H9 (cell line): ENCODE measurements at regions not wholly inside any gene's neighbourhood (a gene's known extent, or its start where the extent isn't known, plus 50 kb on each side); places are given as distances from the start of the nearest gene placed in this dataset.

ENCODE experiments used
- DNase-seq: peaks from one replicate; pipeline ENCODE4 v3.0.0-alpha.2; 2017
- H2AFZ ChIP-seq: one replicate; pipeline ENCODE4 v1.6.1; 2013; ENCODE audit warnings: mild to moderate bottlenecking, low read length, control low read depth, moderate library complexity
- H2AK5ac ChIP-seq: 2 replicates; pipeline ENCODE4 v1.6.1; 2013; ENCODE audit warnings: low read length, control low read depth, mixed read lengths; ENCODE audit not compliant: insufficient read length
- H2BK120ac ChIP-seq: one replicate; pipeline ENCODE4 v1.6.1; 2013; ENCODE audit warnings: low read depth, mild to moderate bottlenecking, low read length, control low read depth, inconsistent platforms; ENCODE audit not compliant: poor library complexity, severe bottlenecking
- H2BK12ac ChIP-seq: 2 replicates; pipeline ENCODE4 v1.6.1; 2013; ENCODE audit warnings: low read length, control low read depth, mixed read lengths, low read depth; ENCODE audit not compliant: insufficient read length
- H2BK15ac ChIP-seq: 2 replicates; pipeline ENCODE4 v1.6.1; 2013; ENCODE audit warnings: low read depth, low read length, control low read depth
- H2BK20ac ChIP-seq: one replicate; pipeline ENCODE4 v1.6.1; 2013; ENCODE audit warnings: low read depth, mild to moderate bottlenecking, low read length, control low read depth, inconsistent platforms; ENCODE audit not compliant: poor library complexity, severe bottlenecking
- H2BK5ac ChIP-seq: 2 replicates; pipeline ENCODE4 v1.6.1; 2013; ENCODE audit warnings: low read length, control low read depth, mixed read lengths; ENCODE audit not compliant: insufficient read length
- H3K14ac ChIP-seq: 2 replicates; pipeline ENCODE4 v1.6.1; 2013; ENCODE audit warnings: low read length, control low read depth; ENCODE audit not compliant: insufficient read depth
- H3K18ac ChIP-seq: 2 replicates; pipeline ENCODE4 v1.6.1; 2013; ENCODE audit warnings: low read depth, mild to moderate bottlenecking, mixed read lengths, low read length, control low read depth; ENCODE audit not compliant: insufficient read length
- H3K23ac ChIP-seq: 2 replicates; pipeline ENCODE4 v1.6.1; 2013; ENCODE audit warnings: low read length, control low read depth, mixed read lengths, low read depth; ENCODE audit not compliant: insufficient read length
- H3K23me2 ChIP-seq: 2 replicates; pipeline ENCODE4 v1.6.1; 2013; ENCODE audit warnings: low read depth, mild to moderate bottlenecking, mixed read lengths, low read length, control low read depth; ENCODE audit not compliant: insufficient read length, poor library complexity, severe bottlenecking
- H3K27ac ChIP-seq: 2 replicates; pipeline ENCODE4 v1.5.1; 2013; ENCODE audit warnings: low read length, control low read depth, mixed read lengths, low read depth; ENCODE audit not compliant: insufficient read length
- H3K27me3 ChIP-seq: 2 replicates; pipeline ENCODE4 v1.6.1; 2013; ENCODE audit warnings: low read length, control low read depth, inconsistent platforms; ENCODE audit not compliant: insufficient read depth
- H3K4ac ChIP-seq: 2 replicates; pipeline ENCODE4 v1.6.1; 2013; ENCODE audit warnings: low read depth, mild to moderate bottlenecking, control low read depth, inconsistent platforms, low read length, moderate library complexity
- H3K4me1 ChIP-seq: 2 replicates; pipeline ENCODE4 v1.6.1; 2013; ENCODE audit warnings: low read length, control low read depth, inconsistent platforms; ENCODE audit not compliant: insufficient read depth
- H3K4me2 ChIP-seq: 2 replicates; pipeline ENCODE4 v1.6.1; 2013; ENCODE audit warnings: low read length, control low read depth, mixed read lengths; ENCODE audit not compliant: insufficient read length, insufficient read depth
- H3K56ac ChIP-seq: 2 replicates; pipeline ENCODE4 v1.6.1; 2013; ENCODE audit warnings: low read depth, mild to moderate bottlenecking, mixed read lengths, low read length, control low read depth; ENCODE audit not compliant: insufficient read length
- H3K79me1 ChIP-seq: 2 replicates; pipeline ENCODE4 v1.6.1; 2013; ENCODE audit warnings: low read depth, mild to moderate bottlenecking, moderate library complexity, low read length, control low read depth, inconsistent platforms; ENCODE audit not compliant: insufficient read depth, poor library complexity, severe bottlenecking
- H3K79me2 ChIP-seq: 2 replicates; pipeline ENCODE4 v1.6.1; 2013; ENCODE audit warnings: low read length, control low read depth, inconsistent platforms; ENCODE audit not compliant: insufficient read depth
- H3K9ac ChIP-seq: 2 replicates; pipeline ENCODE4 v1.6.1; 2013; ENCODE audit warnings: low read length, control low read depth, mixed read lengths; ENCODE audit not compliant: insufficient read length; ENCODE audit errors: extremely low read depth
- H3K9me3 ChIP-seq: one replicate; pipeline ENCODE4 v1.6.1; 2013; ENCODE audit warnings: low read depth, low read length, inconsistent platforms; ENCODE audit not compliant: control insufficient read depth
- H3T11ph ChIP-seq: one replicate; pipeline ENCODE4 v1.6.1; 2013; ENCODE audit warnings: mild to moderate bottlenecking, low read length, control low read depth, inconsistent platforms
- H4K20me1 ChIP-seq: one replicate; pipeline ENCODE4 v1.6.1; 2013; ENCODE audit not compliant: control insufficient read depth, insufficient read length, insufficient read depth
- H4K5ac ChIP-seq: 2 replicates; pipeline ENCODE4 v1.6.1; 2013; ENCODE audit warnings: low read depth, mild to moderate bottlenecking, mixed read lengths, low read length, control low read depth; ENCODE audit not compliant: insufficient read length
- H4K8ac ChIP-seq: replicated peaks from 2 replicates; pipeline ENCODE4 v1.6.1; 2013; ENCODE audit warnings: low read length, control low read depth, mixed read lengths, low read depth; ENCODE audit not compliant: insufficient read length
- H4K91ac ChIP-seq: 2 replicates; pipeline ENCODE4 v1.6.1; 2013; ENCODE audit warnings: low read depth, mild to moderate bottlenecking, moderate library complexity, mixed read lengths, low read length, control low read depth; ENCODE audit not compliant: insufficient read length
- H3K27ac Mint-ChIP-seq, 3 experiments: 2 replicates in 2 of 3; 3 replicates in 1 of 3; pipeline ENCODE4 v1.8.0; 2020 to 2021; ENCODE audit warnings: mixed read lengths in 3 of 3, mild to moderate bottlenecking in 1 of 3, moderate library complexity in 1 of 3
- H3K27me3 Mint-ChIP-seq: 2 replicates; pipeline ENCODE4 v1.8.0; 2021; ENCODE audit warnings: low read depth, mild to moderate bottlenecking, moderate library complexity, mixed read lengths
- H3K36me3 Mint-ChIP-seq, 3 experiments: 2 replicates in 2 of 3; 3 replicates in 1 of 3; pipeline ENCODE4 v1.8.0; 2020 to 2021; ENCODE audit warnings: low read depth in 3 of 3, mixed read lengths in 3 of 3; ENCODE audit not compliant: insufficient read depth in 1 of 3
- H3K4me1 Mint-ChIP-seq, 2 experiments: 2 replicates each; pipeline ENCODE4 v1.8.0; 2020; ENCODE audit warnings: mixed read lengths in 2 of 2
- H3K4me3 Mint-ChIP-seq, 2 experiments: 2 replicates in 1 of 2; 3 replicates in 1 of 2; pipeline ENCODE4 v1.8.0; 2020 to 2021; ENCODE audit warnings: mild to moderate bottlenecking in 2 of 2, mixed read lengths in 2 of 2, moderate library complexity in 1 of 2
- H3K9me3 Mint-ChIP-seq, 2 experiments: 2 replicates in 1 of 2; 3 replicates in 1 of 2; pipeline ENCODE4 v1.8.0; 2020; ENCODE audit warnings: mild to moderate bottlenecking in 2 of 2, mixed read lengths in 2 of 2, moderate library complexity in 1 of 2
- WGBS: extraction: QIAGEN DNeasy Blood & Tissue Kit; methylation state at CpG from one replicate; pipeline ENCODE4 v1.1.7; 2013; ENCODE audit warnings: missing lambda C conversion rate, low lambda C conversion rate, mixed read lengths; ENCODE audit not compliant: insufficient read length; ENCODE audit errors: extremely low coverage; 5-methylcytosine and 5-hydroxymethylcytosine counted together
- TF ChIP-seq, protein P1 (sequence below): fragments of 200-600 bp; sonication (generic); conservative IDR thresholded peaks from 3 replicates; pipeline ENCODE4 v1.8.0; 2021; ENCODE audit warnings: antibody characterized with exemption, mild to moderate bottlenecking

DNA sequence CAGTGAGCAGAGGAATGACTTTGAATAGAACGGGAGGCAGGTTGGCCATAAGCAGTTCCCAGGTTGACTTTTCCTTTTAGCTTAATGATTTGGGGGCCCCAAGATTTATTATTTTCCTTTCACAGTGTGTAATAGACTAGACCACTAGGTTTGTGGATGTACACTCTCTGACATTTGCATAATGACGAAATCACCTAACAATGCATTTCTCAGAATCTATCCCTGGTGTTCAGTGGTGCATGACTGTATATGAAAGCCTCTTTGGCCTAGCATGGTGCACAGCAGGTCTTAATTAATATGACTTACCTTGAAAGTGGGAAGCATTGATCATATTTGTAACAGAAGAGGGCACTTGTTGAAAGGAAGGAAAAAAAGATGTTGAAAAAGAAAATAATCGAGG is 761.9 kb downstream of the TYW1 start:
- Histone ChIP-seq H4K20me1 (no peaks in the 10 kb centered on the region), H2AFZ (no peak overlapping the region), H3K27ac (no peak overlapping the region), H3K4me2 (no peak overlapping the region), H3T11ph (no peak overlapping the region), H3K4me1 (no peaks in the 10 kb centered on the region), H3K23ac (no peak overlapping the region), H3K27me3 (no peaks in the 10 kb centered on the region), H3K9ac (no peak overlapping the region), H4K5ac (no peak overlapping the region), H2BK5ac (no peak overlapping the region), H3K4ac (no peak overlapping the region), H2AK5ac (no peak overlapping the region), H2BK15ac (no peak overlapping the region), H3K23me2 (no peaks in the 10 kb centered on the region), H3K79me1 (no peaks in the 10 kb centered on the region), H4K91ac (no peak overlapping the region), H2BK120ac (no peak overlapping the region), H2BK12ac (no peak overlapping the region), H3K18ac (no peak overlapping the region), H2BK20ac (no peak overlapping the region), H3K14ac (no peak overlapping the region), H4K8ac (no peak overlapping the region), H3K56ac (no peak overlapping the region), H3K9me3 (no peaks in the 10 kb centered on the region), H3K79me2 (no peaks in the 10 kb centered on the region)
- 100% methylated on average over 1 of the region's 3 CpGs for WGBS
- TF ChIP-seq, protein P1, sequence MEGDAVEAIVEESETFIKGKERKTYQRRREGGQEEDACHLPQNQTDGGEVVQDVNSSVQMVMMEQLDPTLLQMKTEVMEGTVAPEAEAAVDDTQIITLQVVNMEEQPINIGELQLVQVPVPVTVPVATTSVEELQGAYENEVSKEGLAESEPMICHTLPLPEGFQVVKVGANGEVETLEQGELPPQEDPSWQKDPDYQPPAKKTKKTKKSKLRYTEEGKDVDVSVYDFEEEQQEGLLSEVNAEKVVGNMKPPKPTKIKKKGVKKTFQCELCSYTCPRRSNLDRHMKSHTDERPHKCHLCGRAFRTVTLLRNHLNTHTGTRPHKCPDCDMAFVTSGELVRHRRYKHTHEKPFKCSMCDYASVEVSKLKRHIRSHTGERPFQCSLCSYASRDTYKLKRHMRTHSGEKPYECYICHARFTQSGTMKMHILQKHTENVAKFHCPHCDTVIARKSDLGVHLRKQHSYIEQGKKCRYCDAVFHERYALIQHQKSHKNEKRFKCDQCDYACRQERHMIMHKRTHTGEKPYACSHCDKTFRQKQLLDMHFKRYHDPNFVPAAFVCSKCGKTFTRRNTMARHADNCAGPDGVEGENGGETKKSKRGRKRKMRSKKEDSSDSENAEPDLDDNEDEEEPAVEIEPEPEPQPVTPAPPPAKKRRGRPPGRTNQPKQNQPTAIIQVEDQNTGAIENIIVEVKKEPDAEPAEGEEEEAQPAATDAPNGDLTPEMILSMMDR: no peak
- Mint-ChIP-seq H3K4me3 (no peak overlapping the region), H3K4me1 (peaks cover 0 to 3% of the 10 kb centered on the region in 2 experiments; a peak in 1 of 4 replicates), H3K36me3 (peaks cover 0 to 4% (median 0%) of the 10 kb centered on the region in 3 experiments; a peak in 3 of 7 replicates), H3K27me3 (peaks cover 3% of the 10 kb centered on the region; the same call in 1 of the 2 replicates), H3K9me3 (peaks cover 4 to 9% of the 10 kb centered on the region in 2 experiments; a peak in 2 of 5 replicates), H3K27ac (no peak overlapping the region)
- no peak for DNase-seq
